Fibroblast of lung (primary cell): ENCODE measurements at regions not wholly inside any gene's neighbourhood (a gene's known extent, or its start where the extent isn't known, plus 50 kb on each side); places are given as distances from the start of the nearest gene placed in this dataset.

Experiments used
- DNase-seq, 2 donors: peaks; one replicate each; pipeline versions ENCODE4 v3.0.0 to v3.0.0-alpha.2; 2010; ENCODE audit warnings: low read depth in 2 of 2
- H2AFZ ChIP-seq: 2 replicates; pipeline ENCODE4 v1.5.1; 2012; ENCODE audit warnings: low read length, control low read depth, inconsistent platforms
- H3K27ac ChIP-seq: 2 replicates; pipeline ENCODE4 v1.5.1; 2011; ENCODE audit warnings: low read length, control low read depth; ENCODE audit not compliant: insufficient read depth
- H3K27me3 ChIP-seq: 2 replicates; pipeline ENCODE4 v1.5.1; 2011; ENCODE audit warnings: mild to moderate bottlenecking, low read length; ENCODE audit not compliant: control insufficient read depth, insufficient read depth
- H3K36me3 ChIP-seq: 2 replicates; pipeline ENCODE4 v1.5.1; 2011; ENCODE audit warnings: low read length; ENCODE audit not compliant: control insufficient read depth, insufficient read depth
- H3K4me1 ChIP-seq: 2 replicates; pipeline ENCODE4 v1.5.1; 2011; ENCODE audit warnings: low read length; ENCODE audit not compliant: control insufficient read depth, insufficient read depth; ENCODE audit errors: extremely low read depth
- H3K4me2 ChIP-seq: 2 replicates; pipeline ENCODE4 v1.5.1; 2011; ENCODE audit warnings: low read length, control low read depth; ENCODE audit not compliant: insufficient read depth; ENCODE audit errors: extremely low read depth
- H3K4me3 ChIP-seq, 4 experiments: fragments of 200-600 bp in 1 of 4; sonication (generic) in 1 of 4; replicated peaks in 1 of 4; 2 replicates each; pipeline ENCODE4 v1.5.1; 2011 to 2016; ENCODE audit warnings: low read length in 4 of 4, low read depth in 3 of 4, mild to moderate bottlenecking in 3 of 4, control low read depth in 2 of 4, inconsistent platforms in 1 of 4, mixed read lengths in 1 of 4; ENCODE audit not compliant: insufficient read depth in 1 of 4; ENCODE audit errors: control extremely low read depth in 1 of 4
- H3K79me2 ChIP-seq: 2 replicates; pipeline ENCODE4 v1.5.1; 2012; ENCODE audit warnings: mild to moderate bottlenecking, low read length, inconsistent platforms; ENCODE audit not compliant: control insufficient read depth, insufficient read depth
- H3K9ac ChIP-seq: 2 replicates; pipeline ENCODE4 v1.5.1; 2011; ENCODE audit warnings: mild to moderate bottlenecking, low read length, control low read depth; ENCODE audit not compliant: insufficient read depth
- H3K9me3 ChIP-seq: 2 replicates; pipeline ENCODE4 v1.5.1; 2012; ENCODE audit warnings: low read depth, low read length; ENCODE audit not compliant: control insufficient read depth, insufficient read depth
- H4K20me1 ChIP-seq: 2 replicates; pipeline ENCODE4 v1.5.1; 2011; ENCODE audit warnings: low read length; ENCODE audit not compliant: control insufficient read depth, insufficient read depth; ENCODE audit errors: extremely low read depth
- CTCF ChIP-seq, 2 donors: IDR thresholded peaks in 1 of 2; conservative IDR thresholded peaks in 1 of 2; 1 replicate in 1 of 2; 2 replicates in 1 of 2; pipeline ENCODE4 v1.5.1; 2011 to 2012; ENCODE audit warnings: low read length in 2 of 2, control low read depth in 1 of 2, inconsistent platforms in 1 of 2, low read depth in 1 of 2, mild to moderate bottlenecking in 1 of 2
- EZH2 ChIP-seq: IDR thresholded peaks from 2 replicates; pipeline ENCODE4 v1.5.1; 2012; ENCODE audit warnings: low read length, control low read depth, mild to moderate bottlenecking; ENCODE audit errors: missing control alignments

GRCh38 chr6:140561701-140562100 is 1187.3 kb upstream of the CITED2 start:
- no peak overlapping the region for H3K4me2 ChIP-seq
- no peak overlapping the region for H2AFZ ChIP-seq
- H4K20me1 ChIP-seq: no peaks in the 10 kb centered on the region
- H3K9me3 ChIP-seq: no peaks in the 10 kb centered on the region
- no peaks in the 10 kb centered on the region for H3K79me2 ChIP-seq
- no peaks in the 10 kb centered on the region for H3K36me3 ChIP-seq
- no peak for DNase-seq
- TF ChIP-seq CTCF (conservative IDR thresholded peaks at IDR 0.05 in 1 of 2, IDR thresholded peaks at IDR 0.05 in 1 of 2; ENCODE audit: low read depth in 1 of 2, low read length in 2 of 2) (no peak), EZH2 (no peak)
- H3K27ac ChIP-seq: no peak overlapping the region
- no peak overlapping the region for H3K4me3 ChIP-seq
- no peak overlapping the region for H3K9ac ChIP-seq
- H3K4me1 ChIP-seq: no peaks in the 10 kb centered on the region
- H3K27me3 ChIP-seq: no peaks in the 10 kb centered on the region

GRCh38 chr6:140560671-140561070 is 1186.2 kb upstream of the CITED2 start:
- TF ChIP-seq CTCF (conservative IDR thresholded peaks at IDR 0.05 in 1 of 2, IDR thresholded peaks at IDR 0.05 in 1 of 2; ENCODE audit: low read depth in 1 of 2, low read length in 2 of 2) (no peak), EZH2 (no peak)
- no peaks in the 10 kb centered on the region for H3K9me3 ChIP-seq
- H4K20me1 ChIP-seq: no peaks in the 10 kb centered on the region

GRCh38 chr6:140559458-140559857 is 1185.0 kb upstream of the CITED2 start:
- no peak overlapping the region for H2AFZ ChIP-seq
- H3K27me3 ChIP-seq: no peaks in the 10 kb centered on the region
- H3K9ac ChIP-seq: no peak overlapping the region
- no peaks in the 10 kb centered on the region for H3K9me3 ChIP-seq
- TF ChIP-seq CTCF (conservative IDR thresholded peaks at IDR 0.05 in 1 of 2, IDR thresholded peaks at IDR 0.05 in 1 of 2; ENCODE audit: low read depth in 1 of 2, low read length in 2 of 2) (no peak), EZH2 (no peak)
- H4K20me1 ChIP-seq: no peaks in the 10 kb centered on the region
- H3K4me2 ChIP-seq: no peak overlapping the region
- H3K27ac ChIP-seq: no peak overlapping the region
- H3K4me3 ChIP-seq: no peak overlapping the region
- DNase-seq: no peak
- H3K4me1 ChIP-seq: no peaks in the 10 kb centered on the region
- H3K79me2 ChIP-seq: no peaks in the 10 kb centered on the region
- H3K36me3 ChIP-seq: no peaks in the 10 kb centered on the region

More at GRCh38 chr6:140560671-140561070, 1186.2 kb upstream of the CITED2 start:
- H2AFZ ChIP-seq: no peak overlapping the region
- H3K36me3 ChIP-seq: no peaks in the 10 kb centered on the region
- H3K4me1 ChIP-seq: no peaks in the 10 kb centered on the region
- H3K27me3 ChIP-seq: no peaks in the 10 kb centered on the region
- no peak for DNase-seq
- H3K27ac ChIP-seq: no peak overlapping the region
- H3K4me2 ChIP-seq: no peak overlapping the region
- no peaks in the 10 kb centered on the region for H3K79me2 ChIP-seq
- H3K9ac ChIP-seq: no peak overlapping the region
- no peak overlapping the region for H3K4me3 ChIP-seq
